H1 (cell line): ENCODE measurements at regions not wholly inside any gene's neighbourhood (a gene's known extent, or its start where the extent isn't known, plus 50 kb on each side); places are given as distances from the start of the nearest gene placed in this dataset.

ENCODE experiments used
- CTCF ChIA-PET: fragments of 300-600 bp; sonication (Branson Sonifier 250); formaldehyde crosslinking; loops from one replicate; lab custom pipeline; 2021; ENCODE audit not compliant: partially characterized antibody; lab: Charles Lee
- POLR2A ChIA-PET: fragments of 300-600 bp; sonication (Branson Sonifier 250); formaldehyde crosslinking; loops from one replicate; lab custom pipeline; 2021; ENCODE audit warnings: inconsistent platforms; ENCODE audit not compliant: partially characterized antibody; lab: Charles Lee
- DNase-seq, 2 experiments: peaks; one replicate each; pipeline versions ENCODE4 v3.0.0 to v3.0.0-alpha.2; 2010 to 2022; ENCODE audit warnings: low spot score in 2 of 2, low read depth in 1 of 2, mixed read lengths in 1 of 2
- FAIRE-seq: peaks from 2 replicates; lab custom pipeline; 2011; peaks lifted over from hg19 to GRCh38; lab: Jason Lieb, UNC
- H2AFZ ChIP-seq: 2 replicates; pipeline ENCODE4 v1.8.1; 2012; ENCODE audit warnings: low read length, inconsistent platforms
- H2AK5ac ChIP-seq: 2 replicates; pipeline ENCODE4 v1.6.1; 2013; ENCODE audit warnings: low read depth, low read length
- H2BK120ac ChIP-seq: replicated peaks from 2 replicates; pipeline ENCODE3; 2013; ENCODE audit warnings: low read depth, low read length, inconsistent platforms
- H2BK12ac ChIP-seq: 2 replicates; pipeline ENCODE4 v1.6.1; 2013; ENCODE audit warnings: low read depth, low read length
- H2BK15ac ChIP-seq: 2 replicates; pipeline ENCODE4 v1.6.1; 2013; ENCODE audit warnings: low read length
- H2BK20ac ChIP-seq: 2 replicates; pipeline ENCODE4 v1.6.1; 2013; ENCODE audit warnings: low read length
- H2BK5ac ChIP-seq: 2 replicates; pipeline ENCODE4 v1.6.1; 2013; ENCODE audit warnings: low read depth, low read length
- H3K14ac ChIP-seq: 2 replicates; pipeline ENCODE4 v1.6.1; 2013; ENCODE audit warnings: inconsistent platforms; ENCODE audit not compliant: insufficient read length
- H3K18ac ChIP-seq: 2 replicates; pipeline ENCODE4 v1.6.1; 2013; ENCODE audit warnings: low read length; ENCODE audit errors: extremely low read depth
- H3K23ac ChIP-seq: 2 replicates; pipeline ENCODE4 v1.6.1; 2013; ENCODE audit warnings: inconsistent platforms; ENCODE audit not compliant: insufficient read length
- H3K23me2 ChIP-seq: 2 replicates; pipeline ENCODE4 v1.6.1; 2013; ENCODE audit warnings: low read depth, low read length
- H3K27ac ChIP-seq: 2 replicates; pipeline ENCODE4 v1.6.1; 2011; ENCODE audit warnings: low read depth, low read length, inconsistent platforms
- H3K27me3 ChIP-seq, 4 experiments: replicated peaks in 1 of 4; 1 replicate in 1 of 4; 2 replicates in 3 of 4; pipeline versions ENCODE4 v1.6.1 to v1.8.1; 2011 to 2013; ENCODE audit warnings: low read length in 3 of 4, mild to moderate bottlenecking in 3 of 4, inconsistent platforms in 2 of 4, mixed read lengths in 2 of 4, moderate library complexity in 1 of 4; ENCODE audit not compliant: control insufficient read depth in 3 of 4, insufficient read depth in 3 of 4; ENCODE audit errors: extremely low read depth in 1 of 4
- H3K36me3 ChIP-seq, 4 experiments: 2 replicates each; pipeline versions ENCODE4 v1.6.1 to v1.8.1; 2011 to 2013; ENCODE audit warnings: mild to moderate bottlenecking in 4 of 4, low read length in 3 of 4, moderate library complexity in 2 of 4, control low read depth in 1 of 4, inconsistent platforms in 1 of 4; ENCODE audit not compliant: insufficient read depth in 4 of 4, control insufficient read depth in 2 of 4
- H3K4ac ChIP-seq: replicated peaks from 2 replicates; pipeline ENCODE3; 2013; ENCODE audit warnings: low read length, low read depth, mixed read lengths, inconsistent platforms; ENCODE audit not compliant: insufficient read length
- H3K4me1 ChIP-seq, 4 experiments: replicated peaks in 1 of 4; 1 replicate in 1 of 4; 2 replicates in 3 of 4; pipeline versions ENCODE4 v1.6.1 to v1.8.1; 2011 to 2013; ENCODE audit warnings: low read length in 3 of 4, inconsistent platforms in 2 of 4, mixed read lengths in 1 of 4; ENCODE audit not compliant: insufficient read depth in 4 of 4, control insufficient read depth in 3 of 4
- H3K4me2 ChIP-seq, 2 experiments: 2 replicates each; pipeline versions ENCODE4 v1.6.1 to v1.8.1; 2011 to 2013; ENCODE audit warnings: low read depth in 2 of 2, low read length in 2 of 2, control low read depth in 1 of 2, inconsistent platforms in 1 of 2, mild to moderate bottlenecking in 1 of 2; ENCODE audit not compliant: insufficient read depth in 1 of 2
- H3K4me3 ChIP-seq, 4 experiments: fragments of 200-600, 300-600 bp in 1 of 4; sonication (generic), shearing (Covaris generic), sonication (Bioruptor Twin) in 1 of 4; 2 replicates each; pipeline versions ENCODE4 v1.5.1 to v1.8.1; 2011 to 2016; ENCODE audit warnings: low read length in 4 of 4, low read depth in 3 of 4, control low read depth in 2 of 4, inconsistent platforms in 2 of 4, mild to moderate bottlenecking in 2 of 4, mixed read lengths in 1 of 4, moderate library complexity in 1 of 4; ENCODE audit not compliant: insufficient read depth in 2 of 4; ENCODE audit errors: extremely low read depth in 1 of 4
- H3K56ac ChIP-seq: replicated peaks from 2 replicates; pipeline ENCODE3; 2013; ENCODE audit warnings: low read depth, mild to moderate bottlenecking, mixed read lengths, low read length, inconsistent platforms; ENCODE audit not compliant: insufficient read length
- H3K79me1 ChIP-seq: 2 replicates; pipeline ENCODE4 v1.6.1; 2013; ENCODE audit warnings: low read depth, low read length, control low read depth
- H3K79me2 ChIP-seq, 2 experiments: 2 replicates each; pipeline versions ENCODE4 v1.6.1 to v1.8.1; 2012 to 2013; ENCODE audit warnings: low read length in 2 of 2, mild to moderate bottlenecking in 2 of 2, inconsistent platforms in 1 of 2; ENCODE audit not compliant: insufficient read depth in 2 of 2, control insufficient read depth in 1 of 2
- H3K9ac ChIP-seq, 4 experiments: replicated peaks in 1 of 4; 1 replicate in 1 of 4; 2 replicates in 3 of 4; pipeline versions ENCODE4 v1.6.1 to v1.8.1; 2011 to 2013; ENCODE audit warnings: low read depth in 3 of 4, low read length in 3 of 4, control low read depth in 2 of 4, mild to moderate bottlenecking in 2 of 4, moderate library complexity in 2 of 4, inconsistent platforms in 1 of 4; ENCODE audit errors: extremely low read depth in 1 of 4
- H3K9me3 ChIP-seq, 2 experiments: 2 replicates each; pipeline versions ENCODE4 v1.6.1 to v1.8.1; 2012 to 2013; ENCODE audit warnings: mild to moderate bottlenecking in 2 of 2, moderate library complexity in 2 of 2, control low read depth in 1 of 2, inconsistent platforms in 1 of 2, low read depth in 1 of 2, low read length in 1 of 2, mixed read lengths in 1 of 2; ENCODE audit not compliant: insufficient read depth in 2 of 2
- H4K20me1 ChIP-seq, 2 experiments: replicated peaks in 1 of 2; 2 replicates each; pipeline versions ENCODE3 to v1.8.1; 2011 to 2013; ENCODE audit warnings: inconsistent platforms in 2 of 2, low read length in 2 of 2, mild to moderate bottlenecking in 1 of 2; ENCODE audit not compliant: insufficient read depth in 2 of 2, control insufficient read depth in 1 of 2
- H4K5ac ChIP-seq: 2 replicates; pipeline ENCODE4 v1.6.1; 2013; ENCODE audit warnings: low read length, low read depth, mixed read lengths, inconsistent platforms; ENCODE audit not compliant: insufficient read length
- H4K8ac ChIP-seq: 2 replicates; pipeline ENCODE4 v1.8.0; 2013; ENCODE audit warnings: mild to moderate bottlenecking, moderate library complexity, low read length, inconsistent platforms; ENCODE audit not compliant: insufficient read depth; ENCODE audit errors: extremely low read depth
- H4K91ac ChIP-seq: replicated peaks from 2 replicates; pipeline ENCODE3; 2013; ENCODE audit warnings: low read length, mixed read lengths, inconsistent platforms; ENCODE audit not compliant: insufficient read length
- BACH1 ChIP-seq: IDR thresholded peaks from 2 replicates; pipeline ENCODE4 v1.6.1; 2012; ENCODE audit warnings: low read length, improper control_type of control experiment
- CTCF ChIP-seq, 3 experiments: IDR thresholded peaks; 1 replicate in 2 of 3; 2 replicates in 1 of 3; pipeline versions ENCODE4 v1.5.1 to v1.6.1; 2011; ENCODE audit warnings: low read length in 3 of 3, mild to moderate bottlenecking in 3 of 3, inconsistent platforms in 2 of 3, low read depth in 1 of 3, moderate library complexity in 1 of 3; ENCODE audit not compliant: insufficient read depth in 1 of 3; ENCODE audit errors: control extremely low read depth in 1 of 3
- JUND ChIP-seq: IDR thresholded peaks from 2 replicates; pipeline ENCODE4 v1.6.1; 2011; ENCODE audit warnings: mild to moderate bottlenecking, improper control_type of control experiment, low read length
- KDM5A ChIP-seq: fragments of 200-600 bp; IDR thresholded peaks from 2 replicates; pipeline ENCODE4 v1.7.1; 2012; ENCODE audit warnings: mild to moderate bottlenecking, low read length, inconsistent platforms, mixed read lengths
- MAX ChIP-seq: IDR thresholded peaks from 2 replicates; pipeline ENCODE4 v1.6.1; 2012; ENCODE audit warnings: inconsistent platforms
- NRF1 ChIP-seq: IDR thresholded peaks from 2 replicates; pipeline ENCODE4 v1.6.1; 2011; ENCODE audit warnings: mild to moderate bottlenecking, low read depth, low read length, improper control_type of control experiment
- PHF8 ChIP-seq: fragments of 200-600 bp; sonication (generic); conservative IDR thresholded peaks from 2 replicates; pipeline ENCODE4 v1.7.1; 2012; ENCODE audit warnings: low read depth, mild to moderate bottlenecking, inconsistent platforms, low read length, moderate library complexity
- POLR2AphosphoS5 ChIP-seq: IDR thresholded peaks from 2 replicates; pipeline ENCODE4 v1.6.1; 2011; ENCODE audit warnings: low read depth, low read length
- POU5F1 ChIP-seq: IDR thresholded peaks from 2 replicates; pipeline ENCODE4 v1.6.1; 2011; ENCODE audit warnings: low read depth, mild to moderate bottlenecking, low read length, moderate library complexity
- SIN3A ChIP-seq, 2 experiments: IDR thresholded peaks in 1 of 2; conservative IDR thresholded peaks in 1 of 2; 2 replicates each; pipeline ENCODE4 v1.6.1; 2011 to 2012; ENCODE audit warnings: low read length in 2 of 2, improper control_type of control experiment in 1 of 2, low read depth in 1 of 2, mild to moderate bottlenecking in 1 of 2
- TEAD4 ChIP-seq: IDR thresholded peaks from 2 replicates; pipeline ENCODE4 v1.6.1; 2012; ENCODE audit warnings: low read depth, low read length, inconsistent platforms, mixed read lengths
- WGBS, 2 experiments: shearing (Covaris generic) in 1 of 2; methylation state at CpG; one replicate each; pipeline versions ENCODE4 v1.1.6 to v1.1.7; 2013 to 2015; ENCODE audit warnings: low lambda C conversion rate in 2 of 2, mixed read lengths in 2 of 2, inconsistent platforms in 1 of 2, low coverage in 1 of 2, missing lambda C conversion rate in 1 of 2; ENCODE audit not compliant: insufficient replicate concordance in 2 of 2, insufficient coverage in 1 of 2, insufficient read length in 1 of 2; ENCODE audit errors: extremely low coverage in 1 of 2, missing lambda C conversion rate in 1 of 2; 5-methylcytosine and 5-hydroxymethylcytosine counted together

- ChIA-PET POLR2A (no interaction called here), CTCF (no interaction called here)
- Histone ChIP-seq H3K4me1 (no peaks in the 10 kb centered on the region), H3K79me2 (no peaks in the 10 kb centered on the region), H3K23me2 (no peaks in the 10 kb centered on the region), H3K18ac (no peak overlapping the region), H3K4ac (no peak overlapping the region), H3K27me3 (no peaks in the 10 kb centered on the region), H2BK12ac (no peak overlapping the region), H4K20me1 (no peaks in the 10 kb centered on the region), H4K8ac (no peak overlapping the region), H3K9me3 (no peaks in the 10 kb centered on the region), H2BK15ac (no peak overlapping the region), H3K9ac (no peak overlapping the region), H2AFZ (no peak overlapping the region), H3K36me3 (no peaks in the 10 kb centered on the region), H3K27ac (no peak overlapping the region), H3K14ac (no peak overlapping the region), H3K56ac (no peak overlapping the region), H3K4me3 (no peak overlapping the region), H2BK120ac (no peak overlapping the region), H3K79me1 (no peaks in the 10 kb centered on the region; the same call in 1 of the 2 replicates), H3K4me2 (no peak overlapping the region), H3K23ac (no peak overlapping the region), H4K91ac (no peak overlapping the region), H4K5ac (no peak overlapping the region), H2BK5ac (no peak overlapping the region), H2AK5ac (no peak overlapping the region), H2BK20ac (no peak overlapping the region)
- 78% methylated on average over 6 of the region's 6 CpGs; no CpG with 5 or more reads in 1 of the 2 experiments for WGBS, 2 experiments
- FAIRE-seq, result no peak
- no peak for DNase-seq
- TF ChIP-seq POU5F1, result no peak
- TF ChIP-seq BACH1, result no peak
- TF ChIP-seq SIN3A (conservative IDR thresholded peaks at IDR 0.05 in 1 of 2, IDR thresholded peaks at IDR 0.05 in 1 of 2; ENCODE audit: low read depth in 1 of 2, low read length in 2 of 2), result no peak
- TF ChIP-seq PHF8, result no peak
- TF ChIP-seq NRF1, result no peak
- no peak for TF ChIP-seq POLR2AphosphoS5
- no peak for TF ChIP-seq KDM5A
- no peak for TF ChIP-seq CTCF (IDR thresholded peaks at IDR 0.05; ENCODE audit: control extremely low read depth in 1 of 3, insufficient read depth in 1 of 3, low read depth in 1 of 3, low read length in 3 of 3)
- TF ChIP-seq JUND, result no peak
- TF ChIP-seq MAX, result no peak
- TF ChIP-seq TEAD4, result no peak
These were observed 246.1 kb downstream of the KCNRG start for GRCh38 chr13:50261130-50261901.
